ENCODE measurements at regions not wholly inside any gene's neighbourhood (a gene's known extent, or its start where the extent isn't known, plus 50 kb on each side); places are given as distances from the start of the nearest gene placed in this dataset.

- no peak for TF ChIP-seq CTCF (IDR thresholded peaks at IDR 0.05; ENCODE audit: insufficient read depth, low read depth, low read length)
- no peak for DNase-seq (ENCODE audit: low read depth)
Measured at GRCh38 chr1:68551459-68551858, 54.6 kb upstream of the DEPDC1 start.

GRCh38 chr1:68558321-68559026, 61.6 kb upstream of the DEPDC1 start:
- no peak for DNase-seq (ENCODE audit: low read depth)
- no peak overlapping the region for H3K4me3 ChIP-seq (ENCODE audit: low read depth, low read length)
- no peak for TF ChIP-seq CTCF (IDR thresholded peaks at IDR 0.05; ENCODE audit: insufficient read depth, low read depth, low read length)

More at GRCh38 chr1:68551459-68551858, 54.6 kb upstream of the DEPDC1 start:
- H3K4me3 ChIP-seq (ENCODE audit: low read depth, low read length): no peak overlapping the region

GRCh38 chr1:68565923-68566322, 69.0 kb upstream of the DEPDC1 start:
- DNase-seq (ENCODE audit: low read depth): no peak
- H3K4me3 ChIP-seq (ENCODE audit: low read depth, low read length): no peak overlapping the region
- TF ChIP-seq CTCF (IDR thresholded peaks at IDR 0.05; ENCODE audit: insufficient read depth, low read depth, low read length): no peak

- no peak for TF ChIP-seq CTCF (IDR thresholded peaks at IDR 0.05; ENCODE audit: insufficient read depth, low read depth, low read length)
- no peak for DNase-seq (ENCODE audit: low read depth)
- H3K4me3 ChIP-seq (ENCODE audit: low read depth, low read length): no peak overlapping the region
Measured at GRCh38 chr1:68570871-68571270, 74.0 kb upstream of the DEPDC1 start.

- H3K4me3 ChIP-seq (ENCODE audit: low read depth, low read length): no peak overlapping the region
- peak; percentile 1 for DNase-seq (ENCODE audit: low read depth)
- no peak for TF ChIP-seq CTCF (IDR thresholded peaks at IDR 0.05; ENCODE audit: insufficient read depth, low read depth, low read length)
Measured at GRCh38 chr1:68571454-68572235, 74.8 kb upstream of the DEPDC1 start.

GRCh38 chr1:68585351-68585750, 88.5 kb upstream of the DEPDC1 start:
- no peak for DNase-seq (ENCODE audit: low read depth)
- TF ChIP-seq CTCF (IDR thresholded peaks at IDR 0.05; ENCODE audit: insufficient read depth, low read depth, low read length): no peak
- no peak overlapping the region for H3K4me3 ChIP-seq (ENCODE audit: low read depth, low read length)
